ENCODE measurements at regions not wholly inside any gene's neighbourhood (a gene's known extent, or its start where the extent isn't known, plus 50 kb on each side); places are given as distances from the start of the nearest gene placed in this dataset.

GRCh38 chr2:183530333-183530901 lies 406.2 kb downstream of the NUP35 start:
- Histone ChIP-seq H3K36me3 (ENCODE audit: insufficient read depth, low read length) (no peaks in the 10 kb centered on the region), H3K9me2 (ENCODE audit: low read depth, low read length) (no peaks in the 10 kb centered on the region), H3K4me3 (ENCODE audit: low read depth, low read length, poor library complexity, severe bottlenecking) (no peak overlapping the region), H3K27ac (ENCODE audit: low read depth, low read length, poor library complexity, severe bottlenecking) (no peak overlapping the region), H4K20me1 (ENCODE audit: insufficient read depth, low read length) (no peaks in the 10 kb centered on the region), H3K27me3 (ENCODE audit: insufficient read depth, low read length) (no peaks in the 10 kb centered on the region), H3F3A (ENCODE audit: insufficient read depth, low read length) (no peaks in the 10 kb centered on the region), H2AFZ (ENCODE audit: low read length) (peak overlapping the region; percentile 91; the same call in 1 of the 2 replicates), H3K4me2 (ENCODE audit: low read length) (no peak overlapping the region), H3K9me3 (ENCODE audit: low read length) (no peaks in the 10 kb centered on the region), H3K9ac (ENCODE audit: low read length) (no peak overlapping the region), H3K79me2 (ENCODE audit: insufficient read depth, low read length) (no peaks in the 10 kb centered on the region), H3K4me1 (ENCODE audit: insufficient read depth, low read length, severe bottlenecking) (no peaks in the 10 kb centered on the region)
- no peak for TF ChIP-seq EZH2 (IDR thresholded peaks at IDR 0.05; ENCODE audit: borderline replicate concordance, low read length)
- TF ChIP-seq, protein P1, sequence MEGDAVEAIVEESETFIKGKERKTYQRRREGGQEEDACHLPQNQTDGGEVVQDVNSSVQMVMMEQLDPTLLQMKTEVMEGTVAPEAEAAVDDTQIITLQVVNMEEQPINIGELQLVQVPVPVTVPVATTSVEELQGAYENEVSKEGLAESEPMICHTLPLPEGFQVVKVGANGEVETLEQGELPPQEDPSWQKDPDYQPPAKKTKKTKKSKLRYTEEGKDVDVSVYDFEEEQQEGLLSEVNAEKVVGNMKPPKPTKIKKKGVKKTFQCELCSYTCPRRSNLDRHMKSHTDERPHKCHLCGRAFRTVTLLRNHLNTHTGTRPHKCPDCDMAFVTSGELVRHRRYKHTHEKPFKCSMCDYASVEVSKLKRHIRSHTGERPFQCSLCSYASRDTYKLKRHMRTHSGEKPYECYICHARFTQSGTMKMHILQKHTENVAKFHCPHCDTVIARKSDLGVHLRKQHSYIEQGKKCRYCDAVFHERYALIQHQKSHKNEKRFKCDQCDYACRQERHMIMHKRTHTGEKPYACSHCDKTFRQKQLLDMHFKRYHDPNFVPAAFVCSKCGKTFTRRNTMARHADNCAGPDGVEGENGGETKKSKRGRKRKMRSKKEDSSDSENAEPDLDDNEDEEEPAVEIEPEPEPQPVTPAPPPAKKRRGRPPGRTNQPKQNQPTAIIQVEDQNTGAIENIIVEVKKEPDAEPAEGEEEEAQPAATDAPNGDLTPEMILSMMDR (IDR thresholded peaks at IDR 0.05; ENCODE audit: low read length), result no peak

- no peaks in the 10 kb centered on the region for H3F3A ChIP-seq (ENCODE audit: insufficient read depth, low read length)
- no peaks in the 10 kb centered on the region for H3K9me2 ChIP-seq (ENCODE audit: low read depth, low read length)
- no peaks in the 10 kb centered on the region for H3K79me2 ChIP-seq (ENCODE audit: insufficient read depth, low read length)
- no peaks in the 10 kb centered on the region for H3K27me3 ChIP-seq (ENCODE audit: insufficient read depth, low read length)
- no peak overlapping the region; the same call in 1 of the 2 replicates for H2AFZ ChIP-seq (ENCODE audit: low read length)
- no peak overlapping the region for H3K4me3 ChIP-seq (ENCODE audit: low read depth, low read length, poor library complexity, severe bottlenecking)
- no peak overlapping the region for H3K4me2 ChIP-seq (ENCODE audit: low read length)
- no peak for TF ChIP-seq EZH2 (IDR thresholded peaks at IDR 0.05; ENCODE audit: borderline replicate concordance, low read length)
- TF ChIP-seq, protein P1 (IDR thresholded peaks at IDR 0.05; ENCODE audit: low read length), result no peak
- no peaks in the 10 kb centered on the region for H4K20me1 ChIP-seq (ENCODE audit: insufficient read depth, low read length)
- H3K4me1 ChIP-seq (ENCODE audit: insufficient read depth, low read length, severe bottlenecking), result no peaks in the 10 kb centered on the region
- no peak overlapping the region for H3K27ac ChIP-seq (ENCODE audit: low read depth, low read length, poor library complexity, severe bottlenecking)
- H3K9ac ChIP-seq (ENCODE audit: low read length), result no peak overlapping the region
- H3K36me3 ChIP-seq (ENCODE audit: insufficient read depth, low read length), result no peaks in the 10 kb centered on the region
- H3K9me3 ChIP-seq (ENCODE audit: low read length), result no peaks in the 10 kb centered on the region
These were observed 408.3 kb downstream of the NUP35 start for GRCh38 chr2:183532514-183532913.

DNA sequence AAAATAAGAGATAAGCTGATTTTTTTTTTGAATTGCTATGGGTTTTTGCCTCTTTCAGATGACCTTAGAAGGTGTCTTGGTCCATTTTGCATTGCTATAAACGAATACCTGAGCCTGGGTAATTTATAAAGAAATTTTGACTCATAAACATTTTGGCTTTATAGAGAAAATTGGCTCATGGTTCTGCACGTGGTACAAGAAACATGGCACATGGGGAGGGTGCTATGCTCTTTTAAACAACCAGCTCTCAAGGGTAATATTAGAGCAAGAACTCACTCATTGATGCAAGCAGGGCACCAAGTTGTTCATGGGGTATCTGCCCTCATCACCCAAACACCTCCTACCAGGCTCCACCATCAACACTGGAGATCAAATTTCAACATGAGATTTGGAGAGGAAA lies 408.8 kb downstream of the NUP35 start:
- Histone ChIP-seq H2AFZ (ENCODE audit: low read length) (no peak overlapping the region; the same call in 1 of the 2 replicates), H3K79me2 (ENCODE audit: insufficient read depth, low read length) (no peaks in the 10 kb centered on the region), H3K27me3 (ENCODE audit: insufficient read depth, low read length) (no peaks in the 10 kb centered on the region), H3K4me2 (ENCODE audit: low read length) (no peak overlapping the region), H3K4me1 (ENCODE audit: insufficient read depth, low read length, severe bottlenecking) (no peaks in the 10 kb centered on the region), H3K4me3 (ENCODE audit: low read depth, low read length, poor library complexity, severe bottlenecking) (no peak overlapping the region), H3F3A (ENCODE audit: insufficient read depth, low read length) (no peaks in the 10 kb centered on the region), H3K27ac (ENCODE audit: low read depth, low read length, poor library complexity, severe bottlenecking) (no peak overlapping the region), H3K9ac (ENCODE audit: low read length) (no peak overlapping the region), H3K36me3 (ENCODE audit: insufficient read depth, low read length) (no peaks in the 10 kb centered on the region), H4K20me1 (ENCODE audit: insufficient read depth, low read length) (no peaks in the 10 kb centered on the region), H3K9me3 (ENCODE audit: low read length) (no peaks in the 10 kb centered on the region), H3K9me2 (ENCODE audit: low read depth, low read length) (no peaks in the 10 kb centered on the region)
- TF ChIP-seq, protein P1 (IDR thresholded peaks at IDR 0.05; ENCODE audit: low read length), result no peak
- no peak for TF ChIP-seq EZH2 (IDR thresholded peaks at IDR 0.05; ENCODE audit: borderline replicate concordance, low read length)

Data from OCI-LY1 (cell line).